Stomach smooth muscle (tissue), 2 donors: ENCODE measurements at regions not wholly inside any gene's neighbourhood (a gene's known extent, or its start where the extent isn't known, plus 50 kb on each side); places are given as distances from the start of the nearest gene placed in this dataset.
A peak's percentile ranks its signal among the peaks of the same experiment; 100 is the strongest.

Experiments
- H3K27ac ChIP-seq: one replicate; pipeline ENCODE4 v1.7.0; 2013; ENCODE audit warnings: mild to moderate bottlenecking, low read length, inconsistent platforms
- H3K27me3 ChIP-seq, 2 donors: one replicate each; pipeline ENCODE4 v1.7.0; 2013; ENCODE audit warnings: low read length in 2 of 2; ENCODE audit not compliant: insufficient read depth in 2 of 2, control insufficient read depth in 1 of 2
- H3K36me3 ChIP-seq, 2 donors: one replicate each; pipeline ENCODE4 v1.7.0; 2013; ENCODE audit warnings: low read length in 2 of 2; ENCODE audit not compliant: control insufficient read depth in 2 of 2, insufficient read depth in 2 of 2
- H3K4me1 ChIP-seq: one replicate; pipeline ENCODE4 v1.7.0; 2013; ENCODE audit warnings: low read length; ENCODE audit not compliant: control insufficient read depth, insufficient read depth
- H3K4me3 ChIP-seq, 2 donors: one replicate each; pipeline ENCODE4 v1.7.0; 2013; ENCODE audit warnings: low read length in 2 of 2
- H3K9ac ChIP-seq, 2 donors: one replicate each; pipeline ENCODE4 v1.7.0; 2013; ENCODE audit warnings: low read length in 2 of 2, mild to moderate bottlenecking in 1 of 2
- H3K9me3 ChIP-seq, 2 donors: one replicate each; pipeline ENCODE4 v1.7.0; 2013; ENCODE audit warnings: low read length in 2 of 2; ENCODE audit not compliant: control insufficient read depth in 2 of 2
- donor health status: healthy.
- donor health status: Pancreatic carcinoma.

- peaks cover 28% of the 10 kb centered on the region for H3K4me1 ChIP-seq
- no peak overlapping the region for H3K9ac ChIP-seq
- no peak overlapping the region for H3K27ac ChIP-seq
- no peaks in the 10 kb centered on the region for H3K27me3 ChIP-seq
- H3K4me3 ChIP-seq, result no peak overlapping the region
- no peaks in the 10 kb centered on the region for H3K9me3 ChIP-seq
- H3K36me3 ChIP-seq, result peaks cover 13 to 15% of the 10 kb centered on the region in 2 donors
These were observed 265.8 kb downstream of the TNS1 start for GRCh38 chr2:217736776-217737550.

GRCh38 chr2:217735899-217736298, 266.9 kb downstream of the TNS1 start:
- Histone ChIP-seq H3K27ac (no peak overlapping the region), H3K36me3 (peaks cover 10 to 15% of the 10 kb centered on the region in 2 donors)

GRCh38 chr2:217735034-217735433, 267.8 kb downstream of the TNS1 start:
- Histone ChIP-seq H3K36me3 (peaks cover 10 to 15% of the 10 kb centered on the region in 2 donors), H3K4me1 (peaks cover 19% of the 10 kb centered on the region), H3K27ac (no peak overlapping the region)

More at GRCh38 chr2:217735899-217736298, 266.9 kb downstream of the TNS1 start:
- Histone ChIP-seq H3K9ac (no peak overlapping the region), H3K9me3 (no peaks in the 10 kb centered on the region), H3K4me3 (no peak overlapping the region), H3K27me3 (no peaks in the 10 kb centered on the region), H3K4me1 (peaks cover 24% of the 10 kb centered on the region)

GRCh38 chr2:217733461-217733860, 269.3 kb downstream of the TNS1 start:
- Histone ChIP-seq H3K9ac (no peak overlapping the region), H3K27me3 (no peaks in the 10 kb centered on the region), H3K36me3 (peaks cover 7 to 9% of the 10 kb centered on the region in 2 donors), H3K27ac (peak overlapping the region; percentile 11), H3K9me3 (no peaks in the 10 kb centered on the region), H3K4me3 (no peak overlapping the region), H3K4me1 (peaks cover 28% of the 10 kb centered on the region)

More at GRCh38 chr2:217735034-217735433, 267.8 kb downstream of the TNS1 start:
- Histone ChIP-seq H3K27me3 (no peaks in the 10 kb centered on the region), H3K9ac (no peak overlapping the region), H3K9me3 (no peaks in the 10 kb centered on the region), H3K4me3 (no peak overlapping the region)

GRCh38 chr2:217732992-217733391, 269.8 kb downstream of the TNS1 start:
- peaks cover 25% of the 10 kb centered on the region for H3K4me1 ChIP-seq
- no peaks in the 10 kb centered on the region for H3K27me3 ChIP-seq
- H3K9me3 ChIP-seq, result no peaks in the 10 kb centered on the region
- peaks cover 7 to 9% of the 10 kb centered on the region in 2 donors for H3K36me3 ChIP-seq
- H3K27ac ChIP-seq, result peak overlapping the region; percentile 46
- no peak overlapping the region for H3K9ac ChIP-seq
- H3K4me3 ChIP-seq, result peak overlapping the region in 1 of 2 donors; percentile 15

- Histone ChIP-seq H3K9ac (no peak overlapping the region), H3K27ac (no peak overlapping the region), H3K9me3 (no peaks in the 10 kb centered on the region), H3K36me3 (peaks cover 7 to 9% of the 10 kb centered on the region in 2 donors), H3K4me1 (peaks cover 25% of the 10 kb centered on the region), H3K27me3 (no peaks in the 10 kb centered on the region), H3K4me3 (no peak overlapping the region)
These were observed 271.0 kb downstream of the TNS1 start for GRCh38 chr2:217731805-217732204.

- H3K36me3 ChIP-seq, result peaks cover 3 to 11% of the 10 kb centered on the region in 2 donors
- H3K9ac ChIP-seq, result no peak overlapping the region
- no peaks in the 10 kb centered on the region for H3K9me3 ChIP-seq
- peak overlapping the region; percentile 8 to 15 for H3K4me3 ChIP-seq
- no peaks in the 10 kb centered on the region for H3K27me3 ChIP-seq
- no peak overlapping the region for H3K27ac ChIP-seq
- peaks cover 19% of the 10 kb centered on the region for H3K4me1 ChIP-seq
These were observed 273.3 kb downstream of the TNS1 start for GRCh38 chr2:217729421-217730053.

GRCh38 chr2:217727801-217728200, 275.0 kb downstream of the TNS1 start:
- Histone ChIP-seq H3K36me3 (peaks cover 3 to 7% of the 10 kb centered on the region in 2 donors), H3K27ac (no peak overlapping the region), H3K9ac (no peak overlapping the region), H3K4me1 (peaks cover 18% of the 10 kb centered on the region), H3K4me3 (no peak overlapping the region), H3K9me3 (no peaks in the 10 kb centered on the region), H3K27me3 (no peaks in the 10 kb centered on the region)

GRCh38 chr2:217725409-217725808, 277.4 kb downstream of the TNS1 start:
- no peak overlapping the region for H3K9ac ChIP-seq
- peaks cover 12% of the 10 kb centered on the region for H3K4me1 ChIP-seq
- no peaks in the 10 kb centered on the region for H3K27me3 ChIP-seq
- H3K4me3 ChIP-seq, result no peak overlapping the region
- H3K36me3 ChIP-seq, result peaks cover 3 to 7% of the 10 kb centered on the region in 2 donors
- no peak overlapping the region for H3K27ac ChIP-seq
- peaks cover 0 to 3% of the 10 kb centered on the region in 2 donors for H3K9me3 ChIP-seq

GRCh38 chr2:217724471-217724870, 278.3 kb downstream of the TNS1 start:
- Histone ChIP-seq H3K36me3 (peaks cover 3 to 9% of the 10 kb centered on the region in 2 donors), H3K4me3 (no peak overlapping the region), H3K27me3 (no peaks in the 10 kb centered on the region), H3K4me1 (peaks cover 5% of the 10 kb centered on the region), H3K9ac (no peak overlapping the region), H3K27ac (no peak overlapping the region), H3K9me3 (peaks cover 0 to 3% of the 10 kb centered on the region in 2 donors)

- Histone ChIP-seq H3K4me3 (no peak overlapping the region), H3K9ac (no peak overlapping the region), H3K36me3 (peaks cover 3 to 9% of the 10 kb centered on the region in 2 donors), H3K27me3 (no peaks in the 10 kb centered on the region), H3K27ac (peak overlapping the region; percentile 8), H3K4me1 (peaks cover 2% of the 10 kb centered on the region), H3K9me3 (peaks cover 0 to 3% of the 10 kb centered on the region in 2 donors)
These were observed 278.8 kb downstream of the TNS1 start for GRCh38 chr2:217723981-217724380.
